Endothelial cell of umbilical vein (primary cell): ENCODE measurements at regions not wholly inside any gene's neighbourhood (a gene's known extent, or its start where the extent isn't known, plus 50 kb on each side); places are given as distances from the start of the nearest gene placed in this dataset.

Experiments
- BruUV-seq: library from RNA; stranded (reverse); fragments of 400-500 nt; replicated peaks from 2 replicates; lab custom pipeline; 2021; lab: Mats Ljungman, UMichigan
- CTCF ChIA-PET: fragments of 300-600, 350-600 bp; sonication (Branson Sonifier 250); formaldehyde crosslinking; loops from one replicate; lab custom pipeline; 2021; ENCODE audit warnings: antibody characterized with exemption, inconsistent platforms; lab: Charles Lee
- POLR2A ChIA-PET: fragments of 300-600, 350-600 bp; sonication (Branson Sonifier 250); formaldehyde crosslinking; loops from one replicate; lab custom pipeline; 2021; ENCODE audit warnings: antibody characterized with exemption, inconsistent platforms; lab: Charles Lee
- DNase-seq: peaks from one replicate; pipeline ENCODE4 v3.0.0-alpha.2; 2011; ENCODE audit warnings: low read depth, low spot score
- FAIRE-seq: peaks from 2 replicates; lab custom pipeline; 2011; peaks lifted over from hg19 to GRCh38; lab: Jason Lieb, UNC
- H2AFZ ChIP-seq: 2 replicates; pipeline ENCODE4 v1.6.0; 2012; ENCODE audit warnings: low read depth, low read length, control low read depth, inconsistent platforms
- H3K27ac ChIP-seq: 2 replicates; pipeline ENCODE4 v1.5.1; 2011; ENCODE audit warnings: low read depth, mild to moderate bottlenecking, control low read depth, low read length, moderate library complexity; ENCODE audit not compliant: insufficient read depth
- H3K27me3 ChIP-seq, 2 experiments: 2 replicates each; pipeline versions ENCODE4 v1.6.0 to v1.6.1; 2011; ENCODE audit warnings: low read length in 2 of 2, mixed read lengths in 1 of 2; ENCODE audit not compliant: control insufficient read depth in 2 of 2, insufficient read depth in 2 of 2
- H3K36me3 ChIP-seq, 2 experiments: 2 replicates in 1 of 2; 3 replicates in 1 of 2; pipeline ENCODE4 v1.5.1; 2011; ENCODE audit warnings: low read length in 2 of 2, mild to moderate bottlenecking in 1 of 2, moderate library complexity in 1 of 2; ENCODE audit not compliant: control insufficient read depth in 2 of 2, insufficient read depth in 2 of 2; ENCODE audit errors: extremely low read depth in 1 of 2
- H3K4me1 ChIP-seq: 3 replicates; pipeline ENCODE4 v1.5.1; 2011; ENCODE audit warnings: mild to moderate bottlenecking, low read length; ENCODE audit not compliant: control insufficient read depth, insufficient read depth; ENCODE audit errors: extremely low read depth
- H3K4me2 ChIP-seq: 2 replicates; pipeline ENCODE4 v1.6.1; 2011; ENCODE audit warnings: low read length, control low read depth, mixed read lengths; ENCODE audit not compliant: insufficient read depth
- H3K4me3 ChIP-seq, 3 experiments: fragments of 200-600 bp in 1 of 3; sonication (generic), shearing (Covaris generic) in 1 of 3; replicated peaks in 1 of 3; 2 replicates each; pipeline ENCODE4 v1.5.1; 2011 to 2016; ENCODE audit warnings: control low read depth in 3 of 3, low read length in 3 of 3, mild to moderate bottlenecking in 2 of 3, inconsistent platforms in 1 of 3, low read depth in 1 of 3, moderate library complexity in 1 of 3; ENCODE audit not compliant: insufficient read depth in 1 of 3
- H3K79me2 ChIP-seq: 2 replicates; pipeline ENCODE4 v1.6.0; 2012; ENCODE audit warnings: low read length, inconsistent platforms; ENCODE audit not compliant: control insufficient read depth, insufficient read depth
- H3K9ac ChIP-seq: replicated peaks from 2 replicates; pipeline ENCODE3; 2011; ENCODE audit warnings: low read length, control low read depth; ENCODE audit not compliant: insufficient read depth; ENCODE audit errors: extremely low read depth
- H3K9me1 ChIP-seq: replicated peaks from 3 replicates; pipeline ENCODE4 v1.6.0; 2011; ENCODE audit warnings: mild to moderate bottlenecking, low read length; ENCODE audit not compliant: control insufficient read depth, insufficient read depth; ENCODE audit errors: extremely low read depth
- H3K9me3 ChIP-seq: replicated peaks from 2 replicates; pipeline ENCODE4 v1.5.1; 2012; ENCODE audit warnings: low read length, inconsistent platforms; ENCODE audit not compliant: control insufficient read depth, insufficient read depth
- H4K20me1 ChIP-seq: replicated peaks from 2 replicates; pipeline ENCODE3; 2011; ENCODE audit warnings: mild to moderate bottlenecking, low read length; ENCODE audit not compliant: control insufficient read depth, insufficient read depth; ENCODE audit errors: extremely low read depth
- EZH2 ChIP-seq: IDR thresholded peaks from 2 replicates; pipeline ENCODE4 v1.6.1; 2012; ENCODE audit warnings: borderline replicate concordance, low read depth, mild to moderate bottlenecking, moderate library complexity, low read length, inconsistent platforms; ENCODE audit not compliant: severe bottlenecking
- FOS ChIP-seq: IDR thresholded peaks from 2 replicates; pipeline ENCODE4 v1.6.1; 2011; ENCODE audit warnings: mild to moderate bottlenecking, low read length, moderate library complexity, borderline replicate concordance; ENCODE audit not compliant: insufficient read depth
- GATA2 ChIP-seq: IDR thresholded peaks from 2 replicates; pipeline ENCODE4 v1.7.0; 2011; ENCODE audit warnings: low read depth, mild to moderate bottlenecking, moderate library complexity, mixed read lengths, low read length; ENCODE audit not compliant: insufficient read length, insufficient read depth
- JUN ChIP-seq: IDR thresholded peaks from 2 replicates; pipeline ENCODE4 v1.6.1; 2011; ENCODE audit warnings: borderline replicate concordance, low read depth; ENCODE audit not compliant: insufficient read length, insufficient read depth
- MYC ChIP-seq: IDR thresholded peaks from one replicate; pipeline ENCODE4 v1.6.1; 2011; ENCODE audit warnings: mild to moderate bottlenecking, low read depth, low read length
- POLR2A ChIP-seq: IDR thresholded peaks from 2 replicates; pipeline ENCODE4 v1.6.1; 2012; ENCODE audit warnings: low read depth, mild to moderate bottlenecking, control low read depth, low read length
- POLR2AphosphoS5 ChIP-seq: IDR thresholded peaks from 2 replicates; pipeline ENCODE4 v1.6.1; 2012; ENCODE audit warnings: low read depth, mild to moderate bottlenecking, control low read depth, low read length, moderate library complexity; ENCODE audit not compliant: insufficient read depth
- dilution Hi-C: fragments of 300-500 bp; cut with MboI; formaldehyde crosslinking; loops from one replicate; pipeline ENCODE4 v1.15.0; 2019; ENCODE audit warnings: low sequenced_read_pairs; ENCODE audit not compliant: extremely low pct_ligation_motif_present
- intact Hi-C: fragments of 100-400 bp; cut with micrococcal nuclease; formaldehyde crosslinking; loops from one replicate; pipeline ENCODE4 v1.10.0; 2022
- TF ChIP-seq, protein P1 (sequence below), 2 donors: IDR thresholded peaks; 1 replicate in 1 of 2; 2 replicates in 1 of 2; pipeline ENCODE4 v1.5.1; 2011; ENCODE audit warnings: low read length in 2 of 2, mild to moderate bottlenecking in 2 of 2, moderate library complexity in 2 of 2, control low read depth in 1 of 2, inconsistent platforms in 1 of 2, low read depth in 1 of 2; ENCODE audit not compliant: insufficient read depth in 1 of 2; ENCODE audit errors: extremely low read depth in 1 of 2
- TF ChIP-seq, protein P2 (sequence below): IDR thresholded peaks from 2 replicates; pipeline ENCODE4 v1.6.1; 2011; ENCODE audit not compliant: insufficient read depth, insufficient read length

DNA sequence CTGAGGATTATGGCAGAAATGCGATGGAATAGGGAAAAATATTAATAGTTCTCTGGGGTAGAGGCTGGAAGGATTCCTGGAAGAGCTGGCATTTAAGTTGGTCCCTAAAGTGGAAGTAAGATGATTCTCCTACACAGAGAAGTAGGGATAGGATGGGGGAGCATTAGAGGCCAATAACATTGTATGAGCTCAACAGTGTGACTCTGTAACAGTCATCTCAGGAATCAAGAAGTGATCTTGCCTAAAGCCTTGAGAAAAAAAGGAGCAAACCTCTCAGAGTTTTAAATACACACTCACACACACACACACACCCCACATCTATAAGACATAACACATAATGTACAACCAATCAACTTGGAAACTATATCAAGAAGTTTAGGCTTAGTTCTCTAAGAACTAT is 117.7 kb upstream of the CDK1 start:
- dilution Hi-C loops, result no loop called here
- H3K9me1 ChIP-seq, result no peaks in the 10 kb centered on the region
- no peaks in the 10 kb centered on the region for H4K20me1 ChIP-seq
- H2AFZ ChIP-seq, result no peak overlapping the region
- FAIRE-seq, result no peak
- no peaks in the 10 kb centered on the region for H3K36me3 ChIP-seq
- H3K79me2 ChIP-seq, result no peaks in the 10 kb centered on the region
- ChIA-PET POLR2A (no interaction called here), CTCF (no interaction called here)
- H3K4me3 ChIP-seq, result no peak overlapping the region
- no peak overlapping the region for H3K27ac ChIP-seq
- no peaks in the 10 kb centered on the region for H3K9me3 ChIP-seq
- H3K9ac ChIP-seq, result no peak overlapping the region
- no peak for TF ChIP-seq MYC
- TF ChIP-seq GATA2, result no peak
- TF ChIP-seq POLR2A, result no peak
- no peak for TF ChIP-seq JUN
- TF ChIP-seq POLR2AphosphoS5, result no peak
- no peak for TF ChIP-seq EZH2
- TF ChIP-seq, protein P1, sequence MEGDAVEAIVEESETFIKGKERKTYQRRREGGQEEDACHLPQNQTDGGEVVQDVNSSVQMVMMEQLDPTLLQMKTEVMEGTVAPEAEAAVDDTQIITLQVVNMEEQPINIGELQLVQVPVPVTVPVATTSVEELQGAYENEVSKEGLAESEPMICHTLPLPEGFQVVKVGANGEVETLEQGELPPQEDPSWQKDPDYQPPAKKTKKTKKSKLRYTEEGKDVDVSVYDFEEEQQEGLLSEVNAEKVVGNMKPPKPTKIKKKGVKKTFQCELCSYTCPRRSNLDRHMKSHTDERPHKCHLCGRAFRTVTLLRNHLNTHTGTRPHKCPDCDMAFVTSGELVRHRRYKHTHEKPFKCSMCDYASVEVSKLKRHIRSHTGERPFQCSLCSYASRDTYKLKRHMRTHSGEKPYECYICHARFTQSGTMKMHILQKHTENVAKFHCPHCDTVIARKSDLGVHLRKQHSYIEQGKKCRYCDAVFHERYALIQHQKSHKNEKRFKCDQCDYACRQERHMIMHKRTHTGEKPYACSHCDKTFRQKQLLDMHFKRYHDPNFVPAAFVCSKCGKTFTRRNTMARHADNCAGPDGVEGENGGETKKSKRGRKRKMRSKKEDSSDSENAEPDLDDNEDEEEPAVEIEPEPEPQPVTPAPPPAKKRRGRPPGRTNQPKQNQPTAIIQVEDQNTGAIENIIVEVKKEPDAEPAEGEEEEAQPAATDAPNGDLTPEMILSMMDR (IDR thresholded peaks at IDR 0.05; ENCODE audit: extremely low read depth in 1 of 2, insufficient read depth in 1 of 2, low read depth in 1 of 2, low read length in 2 of 2), result no peak
- no peak for TF ChIP-seq FOS
- TF ChIP-seq, protein P2, sequence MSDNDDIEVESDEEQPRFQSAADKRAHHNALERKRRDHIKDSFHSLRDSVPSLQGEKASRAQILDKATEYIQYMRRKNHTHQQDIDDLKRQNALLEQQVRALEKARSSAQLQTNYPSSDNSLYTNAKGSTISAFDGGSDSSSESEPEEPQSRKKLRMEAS, result no peak
- H3K4me1 ChIP-seq, result no peaks in the 10 kb centered on the region
- intact Hi-C loops, result no loop called here
- peaks cover 2 to 3% of the 10 kb centered on the region in 2 experiments for H3K27me3 ChIP-seq
- BruUV-seq, result no TSS peak
- H3K4me2 ChIP-seq, result no peak overlapping the region
- no peak for DNase-seq
